Prostate gland (tissue), 2 donors: ENCODE measurements at regions not wholly inside any gene's neighbourhood (a gene's known extent, or its start where the extent isn't known, plus 50 kb on each side); places are given as distances from the start of the nearest gene placed in this dataset.

Experiments used
- DNase-seq: peaks from one replicate; pipeline ENCODE4 v3.0.0-alpha.2; 2019; ENCODE audit warnings: low spot score
- H3K27ac ChIP-seq, 2 donors: fragments of 200-600 bp; sonication (generic); 2 replicates each; pipeline ENCODE4 v1.5.1; 2017 to 2019
- H3K27me3 ChIP-seq: fragments of 200-600 bp; sonication (generic); replicated peaks from 2 replicates; pipeline ENCODE4 v1.5.1; 2019; ENCODE audit not compliant: insufficient read depth
- H3K36me3 ChIP-seq, 2 donors: fragments of 200-600 bp; sonication (generic); 1 replicate in 1 of 2; 2 replicates in 1 of 2; pipeline versions ENCODE4 v1.5.1 to v1.8.1; 2017 to 2019
- H3K4me1 ChIP-seq: fragments of 200-600 bp; sonication (generic); replicated peaks from 2 replicates; pipeline ENCODE4 v1.5.1; 2019
- H3K4me3 ChIP-seq, 2 donors: fragments of 200-600 bp; sonication (generic); 2 replicates each; pipeline ENCODE4 v1.5.1; 2017 to 2019
- H3K9me3 ChIP-seq: fragments of 200-600 bp; sonication (generic); 2 replicates; pipeline ENCODE4 v1.5.1; 2017
- CTCF ChIP-seq, 4 experiments: fragments of 200-600 bp in 2 of 4; fragments of 450-650 bp in 2 of 4; sonication (generic) in 2 of 4; IDR thresholded peaks; 1 replicate in 3 of 4; 2 replicates in 1 of 4; pipeline ENCODE4 v1.5.1; 2016 to 2019; ENCODE audit warnings: antibody characterized with exemption in 4 of 4, mild to moderate bottlenecking in 2 of 4, moderate library complexity in 2 of 4
- POLR2A ChIP-seq: fragments of 450-650 bp; IDR thresholded peaks from one replicate; pipeline ENCODE4 v1.6.1; 2016; ENCODE audit warnings: antibody characterized with exemption, mild to moderate bottlenecking
- POLR2AphosphoS5 ChIP-seq: sonication (generic); formaldehyde crosslinking; IDR thresholded peaks from one replicate; pipeline ENCODE4 v1.6.1; 2017; ENCODE audit warnings: antibody characterized with exemption
- WGBS: methylation state at CpG from one replicate; pipeline ENCODE4 v1.1.5; 2018; 5-methylcytosine and 5-hydroxymethylcytosine counted together
- intact Hi-C: fragments of 100-400 bp; cut with DNase I; formaldehyde crosslinking; loops from one replicate; pipeline ENCODE4 v1.14.2; 2022

DNA sequence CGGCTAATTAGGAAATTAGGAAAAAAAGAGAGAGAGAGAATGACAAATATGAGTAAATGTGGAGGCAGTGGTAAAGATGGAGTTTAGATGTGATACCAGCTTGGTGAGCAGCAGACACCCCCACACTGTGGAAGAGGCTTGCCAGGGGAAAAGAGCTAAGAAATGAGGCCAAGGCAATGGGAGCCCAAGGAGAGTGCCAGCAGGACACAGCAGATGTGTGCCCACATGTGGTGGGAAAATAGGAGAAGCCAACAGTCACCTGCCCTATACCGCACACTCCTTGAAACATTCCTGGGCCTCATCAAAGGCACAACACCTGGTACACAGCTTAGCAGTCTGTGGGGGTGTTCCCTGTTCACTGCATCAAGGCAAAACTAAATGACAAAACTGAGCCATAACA, 104.9 kb downstream of the FAM76B start:
- Histone ChIP-seq H3K27ac (no peak overlapping the region), H3K4me1 (no peaks in the 10 kb centered on the region), H3K36me3 (no peaks in the 10 kb centered on the region), H3K9me3 (no peaks in the 10 kb centered on the region), H3K27me3 (no peaks in the 10 kb centered on the region), H3K4me3 (no peak overlapping the region)
- DNase-seq, result no peak
- intact Hi-C loops, result loop anchor here (5.0 kb wide), 1 partner anchor 37 kb away; no protein-coding TSS in a partner anchor
- no peak for TF ChIP-seq POLR2AphosphoS5
- TF ChIP-seq POLR2A, result no peak
- no peak for TF ChIP-seq CTCF (IDR thresholded peaks at IDR 0.05)
- WGBS, result 91% methylated on average over 2 of the region's 2 CpGs

DNA sequence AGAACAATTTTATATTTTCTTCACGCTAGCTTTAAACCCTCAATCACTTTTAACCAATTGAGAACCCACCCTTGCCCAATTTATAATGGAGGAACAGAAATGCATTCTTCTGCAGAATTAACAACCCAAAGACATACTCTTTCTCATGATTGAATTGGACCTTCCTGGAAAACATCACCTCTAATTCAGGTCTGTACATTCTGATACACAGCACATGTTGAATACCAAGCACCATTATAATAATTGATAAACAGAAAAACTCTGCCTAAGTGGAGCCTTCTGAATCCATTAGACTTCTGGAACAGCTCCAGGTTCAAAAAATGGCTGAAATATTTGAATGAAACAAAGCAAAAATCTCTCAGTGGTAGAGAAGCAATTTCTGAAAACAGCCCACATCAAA, 105.4 kb downstream of the FAM76B start:
- H3K36me3 ChIP-seq, result no peaks in the 10 kb centered on the region
- 97% methylated on average over 1 of the region's 1 CpG for WGBS
- H3K9me3 ChIP-seq, result no peaks in the 10 kb centered on the region
- no peak for DNase-seq
- no peak overlapping the region for H3K4me3 ChIP-seq
- no peak overlapping the region for H3K27ac ChIP-seq
- H3K27me3 ChIP-seq, result no peaks in the 10 kb centered on the region
- intact Hi-C loops, result loop anchor here (5.0 kb wide), 1 partner anchor 37 kb away; no protein-coding TSS in a partner anchor
- TF ChIP-seq POLR2AphosphoS5, result no peak
- no peak for TF ChIP-seq POLR2A
- TF ChIP-seq CTCF (IDR thresholded peaks at IDR 0.05), result no peak
- H3K4me1 ChIP-seq, result no peaks in the 10 kb centered on the region

DNA sequence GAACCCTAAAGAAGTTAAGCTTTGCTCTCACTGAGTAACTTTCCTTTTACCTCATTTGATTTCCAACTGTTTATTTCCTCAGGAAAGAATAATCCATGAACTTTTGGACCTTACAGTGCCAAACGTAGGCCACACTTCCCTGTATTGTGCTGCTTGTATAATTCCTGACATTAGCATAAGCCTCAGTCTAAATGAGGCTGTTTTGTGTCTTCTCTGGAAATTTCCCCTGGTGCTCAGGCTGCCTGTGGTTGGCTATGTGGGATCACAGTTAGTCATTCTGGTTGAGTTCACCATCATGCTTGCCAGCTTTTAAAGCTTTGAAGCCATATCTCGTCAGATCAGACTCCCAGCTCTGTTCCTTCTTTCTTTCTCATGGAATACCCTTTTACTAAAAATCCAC, 107.0 kb downstream of the FAM76B start:
- Histone ChIP-seq H3K27ac (no peak overlapping the region), H3K36me3 (no peaks in the 10 kb centered on the region), H3K27me3 (no peaks in the 10 kb centered on the region), H3K9me3 (no peaks in the 10 kb centered on the region), H3K4me1 (no peaks in the 10 kb centered on the region), H3K4me3 (no peak overlapping the region)
- WGBS, result 80% methylated on average over 2 of the region's 2 CpGs
- TF ChIP-seq CTCF (IDR thresholded peaks at IDR 0.05) (no peak), POLR2AphosphoS5 (peak; percentile 17)
- intact Hi-C loops, result loop anchor here (5.0 kb wide), 1 partner anchor 35 kb away; no protein-coding TSS in a partner anchor
- DNase-seq, result no peak

DNA sequence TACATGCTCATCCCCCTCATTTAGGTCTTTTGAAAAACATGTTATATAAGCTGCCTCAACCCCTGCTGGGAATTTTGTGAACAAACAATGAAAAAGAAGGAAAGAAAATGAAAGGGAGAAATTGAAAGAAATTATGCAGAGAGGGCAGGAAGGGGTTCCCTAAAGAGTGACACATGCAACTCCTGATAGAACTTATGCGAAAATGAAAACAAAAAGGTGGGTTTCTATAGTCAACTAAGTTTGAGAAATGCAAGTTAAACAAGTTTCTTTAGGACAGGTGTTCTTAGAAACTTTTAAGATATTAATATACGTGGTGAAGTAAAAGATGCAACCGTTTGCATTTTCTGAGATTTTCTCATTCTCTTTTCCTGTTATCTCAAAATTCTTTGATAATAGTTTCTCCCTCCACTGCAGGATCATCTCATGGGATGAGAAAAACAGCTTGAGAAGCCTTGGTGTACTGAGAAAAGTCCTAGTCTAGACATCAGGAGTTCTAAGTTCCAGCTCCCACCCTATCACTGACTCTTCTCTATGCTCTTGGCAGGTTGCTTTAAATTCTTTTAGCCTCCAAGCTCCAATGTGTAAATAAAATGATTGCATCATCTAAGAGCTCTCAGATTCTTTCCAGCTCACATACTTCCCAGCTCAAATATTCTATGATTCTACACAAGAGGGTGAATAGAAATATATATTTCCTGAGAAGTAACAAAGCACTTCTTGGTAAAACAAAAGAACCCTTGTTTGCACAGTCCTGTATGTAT, 109.2 kb downstream of the FAM76B start:
- Histone ChIP-seq H3K4me1 (no peaks in the 10 kb centered on the region), H3K27me3 (no peaks in the 10 kb centered on the region), H3K36me3 (no peaks in the 10 kb centered on the region), H3K27ac (peak overlapping the region in 1 of 2 donors; percentile 4), H3K9me3 (no peaks in the 10 kb centered on the region), H3K4me3 (no peak overlapping the region)
- TF ChIP-seq POLR2A (no peak), POLR2AphosphoS5 (peak; percentile 63), CTCF (IDR thresholded peaks at IDR 0.05) (no peak)
- 47% methylated on average over 3 of the region's 3 CpGs for WGBS
- intact Hi-C loops, result loop anchor here (5.0 kb wide), 1 partner anchor 33 kb away; no protein-coding TSS in a partner anchor
- peak; percentile 19 for DNase-seq

GRCh38 chr11:95678988-95679387, 110.6 kb downstream of the FAM76B start:
- no peak for TF ChIP-seq POLR2AphosphoS5
- no peak for TF ChIP-seq CTCF (IDR thresholded peaks at IDR 0.05)
- no peak for TF ChIP-seq POLR2A
- Histone ChIP-seq H3K4me3 (no peak overlapping the region), H3K36me3 (no peaks in the 10 kb centered on the region), H3K4me1 (no peaks in the 10 kb centered on the region), H3K9me3 (no peaks in the 10 kb centered on the region), H3K27ac (no peak overlapping the region), H3K27me3 (no peaks in the 10 kb centered on the region)
- no peak for DNase-seq
- WGBS, result 99% methylated on average over 4 of the region's 4 CpGs
- intact Hi-C loops, result no loop called here
